ENCODE measurements at regions not wholly inside any gene's neighbourhood (a gene's known extent, or its start where the extent isn't known, plus 50 kb on each side); places are given as distances from the start of the nearest gene placed in this dataset.

DNA sequence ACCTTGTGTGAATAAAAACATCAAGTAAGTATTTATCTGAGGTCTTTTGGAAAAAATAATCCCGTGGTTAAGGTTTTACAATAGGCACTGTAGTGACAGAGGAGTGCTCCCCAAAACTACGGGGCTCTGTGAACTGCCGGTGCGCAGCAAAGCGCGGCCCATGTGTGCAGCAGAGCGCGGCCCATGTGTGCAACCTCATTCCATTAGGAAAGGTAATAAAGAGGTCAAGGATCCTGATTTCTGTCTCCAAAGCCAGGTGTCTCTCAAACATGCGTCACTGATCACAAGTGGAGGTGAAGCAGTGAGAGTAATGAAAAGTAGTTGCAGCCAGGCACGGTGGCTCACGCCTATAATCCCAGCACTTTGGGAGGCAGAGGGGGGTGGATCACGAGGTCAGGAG is 58.7 kb downstream of the MRPL57 start:
- TF ChIP-seq, protein P1, sequence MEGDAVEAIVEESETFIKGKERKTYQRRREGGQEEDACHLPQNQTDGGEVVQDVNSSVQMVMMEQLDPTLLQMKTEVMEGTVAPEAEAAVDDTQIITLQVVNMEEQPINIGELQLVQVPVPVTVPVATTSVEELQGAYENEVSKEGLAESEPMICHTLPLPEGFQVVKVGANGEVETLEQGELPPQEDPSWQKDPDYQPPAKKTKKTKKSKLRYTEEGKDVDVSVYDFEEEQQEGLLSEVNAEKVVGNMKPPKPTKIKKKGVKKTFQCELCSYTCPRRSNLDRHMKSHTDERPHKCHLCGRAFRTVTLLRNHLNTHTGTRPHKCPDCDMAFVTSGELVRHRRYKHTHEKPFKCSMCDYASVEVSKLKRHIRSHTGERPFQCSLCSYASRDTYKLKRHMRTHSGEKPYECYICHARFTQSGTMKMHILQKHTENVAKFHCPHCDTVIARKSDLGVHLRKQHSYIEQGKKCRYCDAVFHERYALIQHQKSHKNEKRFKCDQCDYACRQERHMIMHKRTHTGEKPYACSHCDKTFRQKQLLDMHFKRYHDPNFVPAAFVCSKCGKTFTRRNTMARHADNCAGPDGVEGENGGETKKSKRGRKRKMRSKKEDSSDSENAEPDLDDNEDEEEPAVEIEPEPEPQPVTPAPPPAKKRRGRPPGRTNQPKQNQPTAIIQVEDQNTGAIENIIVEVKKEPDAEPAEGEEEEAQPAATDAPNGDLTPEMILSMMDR (IDR thresholded peaks at IDR 0.05) = no peak
- no peak for TF ChIP-seq POLR2A (IDR thresholded peaks at IDR 0.05)
- no peak for TF ChIP-seq EP300 (IDR thresholded peaks at IDR 0.05)
